K562 (cell line): ENCODE measurements at regions not wholly inside any gene's neighbourhood (a gene's known extent, or its start where the extent isn't known, plus 50 kb on each side); places are given as distances from the start of the nearest gene placed in this dataset.

ENCODE experiments used
- ATAC-seq: fragments of 200-7000 bp; cut with Tn5 transposase; 3 replicates; pipeline ENCODE4 v1.9.1; 2020; ENCODE audit warnings: moderate library complexity
- BruUV-seq: library from RNA; stranded (reverse); fragments of 400-500 nt; replicated peaks from 2 replicates; lab custom pipeline; 2021; lab: Mats Ljungman, UMichigan
- CTCF ChIA-PET: fragments of 300-600 bp; formaldehyde crosslinking; extraction: SDS; loops from one replicate; lab custom pipeline; 2021; ENCODE audit warnings: low intra/inter-chr PET ratio; lab: Yijun Ruan, JAX
- POLR2A ChIA-PET: fragments of 300-600, 350-650 bp; sonication (Branson Sonifier 250); formaldehyde crosslinking; extraction: SDS; loops from one replicate; lab custom pipeline; 2021; ENCODE audit warnings: antibody characterized with exemption, inconsistent platforms; lab: Yijun Ruan, JAX
- DNase-seq, 4 experiments: peaks; one replicate each; pipeline versions ENCODE4 v3.0.0 to v3.0.0-alpha.2; 2011 to 2018; ENCODE audit warnings: low spot score in 3 of 4, mixed read lengths in 3 of 4; ENCODE audit errors: extremely low read depth in 1 of 4
- FAIRE-seq: peaks from 2 replicates; lab custom pipeline; 2011; peaks lifted over from hg19 to GRCh38; lab: Jason Lieb, UNC
- H2AFZ ChIP-seq: 2 replicates; pipeline ENCODE4 v1.6.0; 2011; ENCODE audit warnings: low read depth, low read length, control low read depth, inconsistent platforms
- H3K27ac ChIP-seq: fragments of 200-600 bp; 3 replicates; pipeline ENCODE4 v1.8.0; 2011; ENCODE audit warnings: low read depth, mild to moderate bottlenecking, control low read depth, inconsistent platforms, low read length, moderate library complexity, mixed read lengths; ENCODE audit errors: extremely low read depth
- H3K27me3 ChIP-seq, 2 experiments: fragments of 300-600 bp in 1 of 2; 2 replicates in 1 of 2; 3 replicates in 1 of 2; pipeline versions ENCODE4 v1.6.0 to v1.8.0; 2011; ENCODE audit warnings: inconsistent platforms in 2 of 2, low read length in 2 of 2, mild to moderate bottlenecking in 1 of 2, mixed read lengths in 1 of 2, moderate library complexity in 1 of 2; ENCODE audit not compliant: control insufficient read depth in 2 of 2, insufficient read depth in 2 of 2
- H3K36me3 ChIP-seq: fragments of 300-600 bp; 3 replicates; pipeline ENCODE4 v1.8.0; 2011; ENCODE audit warnings: mild to moderate bottlenecking, low read length, inconsistent platforms; ENCODE audit not compliant: control insufficient read depth, insufficient read depth
- H3K4me1 ChIP-seq, 2 experiments: fragments of 200-600 bp in 1 of 2; replicated peaks in 1 of 2; 2 replicates in 1 of 2; 3 replicates in 1 of 2; pipeline versions ENCODE4 v1.5.1 to v1.8.0; 2011; ENCODE audit warnings: inconsistent platforms in 2 of 2, low read length in 2 of 2, mild to moderate bottlenecking in 1 of 2, mixed read lengths in 1 of 2, moderate library complexity in 1 of 2; ENCODE audit not compliant: control insufficient read depth in 2 of 2, insufficient read depth in 2 of 2
- H3K4me2 ChIP-seq: 2 replicates; pipeline ENCODE4 v1.6.1; 2011; ENCODE audit warnings: low read length, control low read depth, inconsistent platforms, mixed read lengths; ENCODE audit not compliant: insufficient read depth
- H3K4me3 ChIP-seq: fragments of 200-600 bp; sonication (generic), shearing (Covaris generic); 2 replicates; pipeline ENCODE4 v1.5.1; 2016; ENCODE audit warnings: control low read depth, inconsistent platforms
- H3K79me2 ChIP-seq: fragments of 200-600 bp; 3 replicates; pipeline ENCODE4 v1.8.0; 2011; ENCODE audit warnings: low read length, inconsistent platforms; ENCODE audit not compliant: control insufficient read depth, insufficient read depth
- H3K9ac ChIP-seq, 2 experiments: 2 replicates each; pipeline versions ENCODE4 v1.6.0 to v1.6.1; 2011; ENCODE audit warnings: low read depth in 2 of 2, low read length in 2 of 2, control low read depth in 1 of 2, inconsistent platforms in 1 of 2, mild to moderate bottlenecking in 1 of 2, mixed read lengths in 1 of 2; ENCODE audit not compliant: insufficient read depth in 1 of 2
- H3K9me1 ChIP-seq: one replicate; pipeline ENCODE4 v1.6.0; 2011; ENCODE audit warnings: inconsistent platforms, mild to moderate bottlenecking, low read length, moderate library complexity; ENCODE audit not compliant: control insufficient read depth, insufficient read depth
- H3K9me3 ChIP-seq: replicated peaks from 2 replicates; pipeline ENCODE4 v1.5.1; 2011; ENCODE audit warnings: low read depth, low read length, inconsistent platforms; ENCODE audit not compliant: control insufficient read depth, insufficient read depth
- H4K20me1 ChIP-seq: replicated peaks from 2 replicates; pipeline ENCODE4 v1.6.1; 2011; ENCODE audit warnings: low read length, inconsistent platforms, mixed read lengths; ENCODE audit not compliant: control insufficient read depth, insufficient read depth
- ATF7 ChIP-seq: fragments of 450-650 bp; IDR thresholded peaks from 2 replicates; pipeline ENCODE4 v1.7.1; 2014; ENCODE audit warnings: mild to moderate bottlenecking, moderate library complexity
- BMI1 ChIP-seq: fragments of 150-350 bp; IDR thresholded peaks from 2 replicates; pipeline ENCODE4 v1.6.1; 2014; ENCODE audit warnings: low read length
- MTF1 ChIP-seq: fragments of 250-450 bp; sonication (Bioruptor Pico); IDR thresholded peaks from 2 replicates; pipeline ENCODE4 v1.9.0; 2021; ENCODE audit warnings: moderate library complexity, mild to moderate bottlenecking, inconsistent platforms, borderline replicate concordance
- YBX1 ChIP-seq: fragments of 450-650 bp; IDR thresholded peaks from 2 replicates; pipeline ENCODE4 v1.7.1; 2016; ENCODE audit warnings: mild to moderate bottlenecking
- YY1 ChIP-seq, 3 experiments: IDR thresholded peaks; 2 replicates each; pipeline ENCODE4 v1.6.1; 2011; ENCODE audit warnings: low read length in 2 of 3, mild to moderate bottlenecking in 2 of 3, moderate library complexity in 2 of 3, borderline replicate concordance in 1 of 3, control low read depth in 1 of 3, low read depth in 1 of 3; ENCODE audit not compliant: insufficient read depth in 3 of 3, insufficient replicate concordance in 2 of 3, control insufficient read depth in 1 of 3, insufficient read length in 1 of 3; ENCODE audit errors: extremely low read depth in 1 of 3
- ZNF316 ChIP-seq: fragments of 450-650 bp; IDR thresholded peaks from 2 replicates; pipeline ENCODE4 v1.6.1; 2016
- ZSCAN32 ChIP-seq: fragments of 450-650 bp; formaldehyde crosslinking; IDR thresholded peaks from 2 replicates; pipeline ENCODE4 v1.4.0; 2020; ENCODE audit warnings: mild to moderate bottlenecking, moderate library complexity
- WGBS: fragments of 100-300 bp; shearing (Covaris generic); methylation state at CpG from one replicate; pipeline ENCODE4 v1.1.6; 2016; ENCODE audit warnings: low coverage, mixed read lengths; ENCODE audit not compliant: insufficient coverage; ENCODE audit errors: missing lambda C conversion rate; 5-methylcytosine and 5-hydroxymethylcytosine counted together
- in situ Hi-C: fragments of 300-500 bp; cut with MboI; formaldehyde crosslinking; loops from 4 replicates; pipeline ENCODE4 v1.15.0; 2018; ENCODE audit warnings: inconsistent platforms, mixed read lengths
- intact Hi-C: fragments of 100-400 bp; cut with micrococcal nuclease; formaldehyde crosslinking; loops from 2 replicates; pipeline ENCODE4 v1.14.2; 2022

- no peak for FAIRE-seq
- no peak overlapping the region for H3K9ac ChIP-seq
- H3K9me3 ChIP-seq = no peaks in the 10 kb centered on the region
- no peaks in the 10 kb centered on the region for H3K79me2 ChIP-seq
- no peak for ATAC-seq
- H3K27ac ChIP-seq = no peak overlapping the region
- DNase-seq = no peak
- H3K36me3 ChIP-seq = no peaks in the 10 kb centered on the region
- no peak overlapping the region for H3K4me3 ChIP-seq
- intact Hi-C loops (no loop called here), in situ Hi-C loops (no loop called here)
- no peaks in the 10 kb centered on the region for H3K27me3 ChIP-seq
- ChIA-PET CTCF (no interaction called here), POLR2A (no interaction called here)
- H2AFZ ChIP-seq = no peak overlapping the region
- TF ChIP-seq YY1 (IDR thresholded peaks at IDR 0.05; ENCODE audit: borderline replicate concordance in 1 of 3, control insufficient read depth in 1 of 3, extremely low read depth in 1 of 3, insufficient read depth in 3 of 3, insufficient read length in 1 of 3, insufficient replicate concordance in 2 of 3, low read depth in 1 of 3, low read length in 2 of 3) (peak in 1 of 3 experiments; percentile 39), ZSCAN32 (no peak)
- 6% methylated on average over 4 of the region's 7 CpGs for WGBS
- no peaks in the 10 kb centered on the region for H3K4me1 ChIP-seq
- H3K4me2 ChIP-seq = no peak overlapping the region
- no peaks in the 10 kb centered on the region for H4K20me1 ChIP-seq
- no peaks in the 10 kb centered on the region for H3K9me1 ChIP-seq
- BruUV-seq = no TSS peak
Measured at GRCh38 chr2:234834228-234834923, 117.4 kb upstream of the SH3BP4 start.

GRCh38 chr2:234830853-234831252, 121.0 kb upstream of the SH3BP4 start:
- 0% methylated on average over 2 of the region's 2 CpGs for WGBS
- no peaks in the 10 kb centered on the region; the same call in 1 of the 2 replicates for H4K20me1 ChIP-seq
- no peaks in the 10 kb centered on the region for H3K9me1 ChIP-seq
- TF ChIP-seq BMI1 (no peak), MTF1 (CRISPR knock-in tag) (no peak), ATF7 (no peak), YBX1 (no peak), ZSCAN32 (no peak), ZNF316 (no peak)
- TF ChIP-seq, all 486 proteins: peak for 0
- no peaks in the 10 kb centered on the region for H3K36me3 ChIP-seq
- no peaks in the 10 kb centered on the region for H3K79me2 ChIP-seq
- intact Hi-C loops (no loop called here), in situ Hi-C loops (no loop called here)
- FAIRE-seq = no peak
- no peak overlapping the region for H2AFZ ChIP-seq
- no peak for ATAC-seq
- DNase-seq = no peak
- no peak overlapping the region for H3K27ac ChIP-seq
- H3K4me3 ChIP-seq = no peak overlapping the region
- no peak overlapping the region for H3K9ac ChIP-seq
- CTCF ChIA-PET = no interaction called here
- no peaks in the 10 kb centered on the region for H3K9me3 ChIP-seq
- POLR2A ChIA-PET = no interaction called here
- H3K4me2 ChIP-seq = no peak overlapping the region
- H3K27me3 ChIP-seq = no peaks in the 10 kb centered on the region
- no peaks in the 10 kb centered on the region for H3K4me1 ChIP-seq
- no TSS peak for BruUV-seq
